Activated CD8-positive, alpha-beta memory T cell treated with anti-CD3 and anti-CD28 coated beads for 48 hours (primary cell): ENCODE measurements at regions not wholly inside any gene's neighbourhood (a gene's known extent, or its start where the extent isn't known, plus 50 kb on each side); places are given as distances from the start of the nearest gene placed in this dataset.
"Not testable (repeated sequence)": the region's sequence is repeated elsewhere in the genome, so short reads cannot be mapped to it uniquely, and the experiment has no call there.

Experiments
- DNase-seq, 3 experiments: peaks; one replicate each; pipeline ENCODE4 v3.0.0-alpha.2; 2020; ENCODE audit warnings: low read depth in 2 of 3, low spot score in 2 of 3

- no peak for DNase-seq
Measured at GRCh38 chr20:61054411-61054810, 197.7 kb upstream of the CDH4 start.

GRCh38 chr20:61055180-61056010, 196.7 kb upstream of the CDH4 start:
- DNase-seq, result no peak

GRCh38 chr20:61056116-61056515, 195.9 kb upstream of the CDH4 start:
- no peak for DNase-seq

- DNase-seq, result no peak
Measured at GRCh38 chr20:61056627-61057442, 195.2 kb upstream of the CDH4 start.

GRCh38 chr20:61057443-61058121, 194.5 kb upstream of the CDH4 start:
- DNase-seq, result no peak

GRCh38 chr20:61061981-61062380, 190.1 kb upstream of the CDH4 start:
- no peak for DNase-seq

GRCh38 chr20:61065853-61066252, 186.2 kb upstream of the CDH4 start:
- no peak for DNase-seq

GRCh38 chr20:61066526-61066925, 185.5 kb upstream of the CDH4 start:
- no peak for DNase-seq

GRCh38 chr20:61067221-61067620, 184.8 kb upstream of the CDH4 start:
- DNase-seq, result no peak

GRCh38 chr20:61072398-61072797, 179.7 kb upstream of the CDH4 start:
- DNase-seq, result no peak

- no peak for DNase-seq
Measured at GRCh38 chr20:61073376-61073775, 178.7 kb upstream of the CDH4 start.

GRCh38 chr20:61082720-61083119, 169.3 kb upstream of the CDH4 start:
- no peak for DNase-seq

GRCh38 chr20:61083431-61083830, 168.6 kb upstream of the CDH4 start:
- DNase-seq, result no peak

GRCh38 chr20:61086031-61086430, 166.0 kb upstream of the CDH4 start:
- no peak for DNase-seq

- DNase-seq, result no peak
Measured at GRCh38 chr20:61090541-61090940, 161.5 kb upstream of the CDH4 start.

GRCh38 chr20:61092251-61092650, 159.8 kb upstream of the CDH4 start:
- DNase-seq, result no peak

GRCh38 chr20:61094581-61094980, 157.5 kb upstream of the CDH4 start:
- no peak for DNase-seq

GRCh38 chr20:61096463-61096862, 155.6 kb upstream of the CDH4 start:
- no peak for DNase-seq

- DNase-seq, result no peak
Measured at GRCh38 chr20:61099806-61100205, 152.3 kb upstream of the CDH4 start.

- DNase-seq, result no peak
Measured at GRCh38 chr20:61100489-61100888, 151.6 kb upstream of the CDH4 start.

GRCh38 chr20:61101321-61101720, 150.7 kb upstream of the CDH4 start:
- DNase-seq, result not testable (repeated sequence)

GRCh38 chr20:61104232-61104631, 147.8 kb upstream of the CDH4 start:
- DNase-seq, result no peak
